Calu3 (cell line): ENCODE measurements at regions not wholly inside any gene's neighbourhood (a gene's known extent, or its start where the extent isn't known, plus 50 kb on each side); places are given as distances from the start of the nearest gene placed in this dataset.

Source experiments
- BruUV-seq: library from RNA; stranded (reverse); fragments of 400-500 nt; replicated peaks from 2 replicates; lab custom pipeline; 2021; lab: Mats Ljungman, UMichigan
- CTCF ChIA-PET: fragments of 300-600 bp; sonication (Branson Sonifier 250); formaldehyde crosslinking; loops from one replicate; lab custom pipeline; 2022; ENCODE audit warnings: antibody characterized with exemption; lab: Charles Lee
- DNase-seq: peaks from one replicate; pipeline ENCODE4 v3.0.0; 2022
- H3K27ac Mint-ChIP-seq: one replicate; pipeline ENCODE4 v1.8.0; 2022; ENCODE audit warnings: mixed read lengths; ENCODE audit not compliant: unreplicated experiment
- H3K27me3 Mint-ChIP-seq: one replicate; pipeline ENCODE4 v1.8.0; 2022; ENCODE audit warnings: mixed read lengths; ENCODE audit not compliant: unreplicated experiment
- H3K36me3 Mint-ChIP-seq: one replicate; pipeline ENCODE4 v1.8.0; 2022; ENCODE audit warnings: mild to moderate bottlenecking, moderate library complexity, mixed read lengths; ENCODE audit not compliant: insufficient read depth, unreplicated experiment
- H3K4me1 Mint-ChIP-seq: one replicate; pipeline ENCODE4 v1.8.0; 2022; ENCODE audit warnings: mild to moderate bottlenecking, low read depth, mixed read lengths; ENCODE audit not compliant: unreplicated experiment
- H3K4me3 Mint-ChIP-seq: one replicate; pipeline ENCODE4 v1.8.0; 2022; ENCODE audit warnings: mild to moderate bottlenecking, low read depth, moderate library complexity, mixed read lengths; ENCODE audit not compliant: unreplicated experiment
- H3K9me3 Mint-ChIP-seq: one replicate; pipeline ENCODE4 v1.8.0; 2022; ENCODE audit warnings: low read depth, mixed read lengths; ENCODE audit not compliant: unreplicated experiment
- CTCF ChIP-seq: fragments of 200-600 bp; IDR thresholded peaks from one replicate; pipeline ENCODE4 v1.8.0; 2022; ENCODE audit warnings: antibody characterized with exemption; ENCODE audit not compliant: unreplicated experiment
- intact Hi-C: fragments of 100-400 bp; cut with micrococcal nuclease; formaldehyde crosslinking; loops from one replicate; pipeline ENCODE4 v1.10.0; 2022; ENCODE audit not compliant: unreplicated experiment

- no peak for DNase-seq
- Mint-ChIP-seq H3K9me3 (no peaks in the 10 kb centered on the region), H3K27ac (no peak overlapping the region), H3K27me3 (no peaks in the 10 kb centered on the region), H3K4me1 (no peaks in the 10 kb centered on the region), H3K4me3 (no peak overlapping the region), H3K36me3 (no peaks in the 10 kb centered on the region)
- intact Hi-C loops: no loop called here
- BruUV-seq: no TSS peak
- CTCF ChIA-PET: interaction anchor here (0.6 kb wide), 2 partner anchors 13 to 128 kb away, joined by 3 to 4 read pairs; no protein-coding TSS in a partner anchor
- no peak for TF ChIP-seq CTCF
Measured at GRCh38 chr5:40306869-40307487, 372.7 kb upstream of the PTGER4 start.

- Mint-ChIP-seq H3K4me3 (no peak overlapping the region), H3K36me3 (no peaks in the 10 kb centered on the region), H3K4me1 (no peaks in the 10 kb centered on the region), H3K27me3 (no peaks in the 10 kb centered on the region), H3K27ac (peak overlapping the region; percentile 10), H3K9me3 (peaks cover 4% of the 10 kb centered on the region)
- intact Hi-C loops: no loop called here
- BruUV-seq: no TSS peak
- no peak for DNase-seq
- no peak for TF ChIP-seq CTCF
- CTCF ChIA-PET: no interaction called here
Measured at GRCh38 chr5:40292006-40292405, 387.7 kb upstream of the PTGER4 start.

- DNase-seq: no peak
- intact Hi-C loops: no loop called here
- Mint-ChIP-seq H3K9me3 (peaks cover 4% of the 10 kb centered on the region), H3K27me3 (no peaks in the 10 kb centered on the region), H3K36me3 (no peaks in the 10 kb centered on the region), H3K4me1 (no peaks in the 10 kb centered on the region), H3K27ac (peak overlapping the region; percentile 10), H3K4me3 (no peak overlapping the region)
- no peak for TF ChIP-seq CTCF
- CTCF ChIA-PET: no interaction called here
- no TSS peak for BruUV-seq
Measured at GRCh38 chr5:40291338-40291737, 388.4 kb upstream of the PTGER4 start.

GRCh38 chr5:40288800-40289485, 390.8 kb upstream of the PTGER4 start:
- TF ChIP-seq CTCF: no peak
- no peak overlapping the region for H3K27ac Mint-ChIP-seq
- no TSS peak for BruUV-seq
- CTCF ChIA-PET: interaction anchor here (1.2 kb wide), 1 partner anchor 13 kb away, joined by 3 read pairs; no protein-coding TSS in a partner anchor
- no peaks in the 10 kb centered on the region for H3K36me3 Mint-ChIP-seq
- no peaks in the 10 kb centered on the region for H3K27me3 Mint-ChIP-seq
- H3K4me3 Mint-ChIP-seq: no peak overlapping the region
- intact Hi-C loops: no loop called here
- H3K4me1 Mint-ChIP-seq: no peaks in the 10 kb centered on the region
- no peak for DNase-seq
- H3K9me3 Mint-ChIP-seq: peaks cover 4% of the 10 kb centered on the region
